GM20000 (cell line): ENCODE measurements at regions not wholly inside any gene's neighbourhood (a gene's known extent, or its start where the extent isn't known, plus 50 kb on each side); places are given as distances from the start of the nearest gene placed in this dataset.

Source experiments
- DNase-seq: peaks from one replicate; pipeline ENCODE4 v3.0.0; 2012; ENCODE audit warnings: low spot score
- CTCF ChIP-seq: IDR thresholded peaks from 2 replicates; pipeline ENCODE4 v1.5.1; 2012; ENCODE audit warnings: mild to moderate bottlenecking, control low read depth; ENCODE audit errors: extremely low read depth, missing control alignments

- no peak for TF ChIP-seq CTCF
- no peak for DNase-seq
These were observed 280.2 kb upstream of the PHYHIPL start for GRCh38 chr10:58896229-58896628.

DNA sequence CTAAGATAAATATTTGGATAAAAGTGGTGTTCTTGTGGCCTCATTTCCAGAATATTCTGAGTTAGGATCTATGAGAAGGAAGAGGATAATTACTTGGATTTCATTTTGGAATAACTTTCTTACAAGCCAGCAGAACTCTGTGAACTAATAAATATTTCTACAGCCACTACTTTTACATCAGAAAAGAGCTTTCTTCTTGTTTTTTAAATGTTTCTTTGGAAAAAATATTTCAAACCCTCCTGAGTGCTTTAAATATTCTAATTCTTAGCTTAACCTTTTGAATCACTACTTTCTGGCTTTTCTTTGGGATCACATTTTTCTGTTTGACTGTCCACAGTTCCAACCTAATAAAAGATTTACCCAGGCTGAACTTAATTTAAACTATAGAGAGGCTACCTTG is 279.2 kb upstream of the PHYHIPL start:
- no peak for TF ChIP-seq CTCF

DNA sequence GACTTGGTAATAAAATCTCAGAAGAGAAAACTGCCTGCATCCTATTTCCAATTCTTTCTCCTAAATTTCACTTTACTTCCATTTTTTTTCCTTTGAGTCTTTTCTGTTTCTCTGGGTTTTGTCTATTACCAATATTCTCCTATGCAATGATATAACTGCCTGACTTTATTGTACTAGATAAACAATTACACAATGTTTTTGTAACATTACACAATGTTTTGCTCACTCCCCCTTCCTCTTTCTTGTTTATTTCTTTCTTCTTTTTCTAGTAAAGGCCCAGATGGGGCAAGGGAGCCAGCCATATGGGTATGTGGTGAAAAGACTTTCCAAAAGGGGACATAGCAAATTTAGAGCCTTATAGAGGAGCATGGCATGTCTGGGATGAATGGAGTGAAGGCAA is 278.7 kb upstream of the PHYHIPL start:
- no peak for TF ChIP-seq CTCF

More for the DNA sequence above, 279.2 kb upstream of the PHYHIPL start:
- DNase-seq: no peak

DNA sequence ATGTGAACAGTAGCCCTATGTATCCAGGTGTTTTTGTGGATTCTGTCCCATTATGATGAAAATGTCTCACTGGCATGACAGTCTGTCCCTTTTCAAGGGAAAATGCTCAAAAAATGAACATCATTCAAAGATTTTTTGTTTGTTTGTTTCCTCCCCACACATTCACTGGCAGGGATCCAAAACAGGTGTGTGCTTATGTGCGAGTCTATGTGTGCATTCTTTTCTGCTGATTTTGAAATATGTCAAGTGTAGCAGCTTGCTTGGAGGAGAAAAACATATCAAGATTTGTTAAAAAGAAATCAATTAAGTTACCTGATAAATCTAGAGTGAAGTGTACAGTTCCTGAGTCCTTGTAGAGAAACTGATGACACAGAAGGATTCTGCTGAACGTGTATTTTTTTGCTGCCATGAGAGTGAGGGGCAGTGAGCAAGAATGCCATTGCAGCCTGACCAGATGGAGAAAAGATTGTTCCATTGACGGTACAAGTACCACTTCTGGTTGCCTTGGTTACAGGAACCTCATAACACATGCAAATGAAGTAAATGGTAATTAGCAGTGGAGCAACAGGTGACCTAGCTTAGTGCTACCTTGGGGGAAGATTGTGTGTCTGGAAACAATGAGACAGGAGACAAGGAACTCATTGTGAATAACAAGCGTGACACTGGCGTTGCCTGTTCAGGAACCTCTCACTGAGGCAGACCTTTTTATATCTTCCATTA is 277.4 kb upstream of the PHYHIPL start:
- no peak for DNase-seq
- no peak for TF ChIP-seq CTCF

More for the DNA sequence above, 278.7 kb upstream of the PHYHIPL start:
- no peak for DNase-seq

- no peak for TF ChIP-seq CTCF
These were observed 275.3 kb upstream of the PHYHIPL start for GRCh38 chr10:58901092-58901646.

GRCh38 chr10:58903071-58903470 is 273.4 kb upstream of the PHYHIPL start:
- TF ChIP-seq CTCF: no peak
- no peak for DNase-seq

More at GRCh38 chr10:58901092-58901646, 275.3 kb upstream of the PHYHIPL start:
- DNase-seq: no peak

GRCh38 chr10:58909881-58910280 is 266.6 kb upstream of the PHYHIPL start:
- no peak for DNase-seq
- TF ChIP-seq CTCF: no peak
